Glomerular visceral epithelial cell (primary cell): ENCODE measurements at regions not wholly inside any gene's neighbourhood (a gene's known extent, or its start where the extent isn't known, plus 50 kb on each side); places are given as distances from the start of the nearest gene placed in this dataset.
A peak's percentile ranks its signal among the peaks of the same experiment; 100 is the strongest.

ENCODE experiments used
- DNase-seq: peaks from one replicate; pipeline ENCODE4 v3.0.0-alpha.2; 2016; ENCODE audit errors: extremely low spot score

GRCh38 chr11:26777372-26777808 is 55.5 kb upstream of the SLC5A12 start:
- DNase-seq: no peak

- peak; percentile 48 for DNase-seq
Measured at GRCh38 chr11:26778000-26778757, 56.3 kb upstream of the SLC5A12 start.

- DNase-seq: no peak
Measured at GRCh38 chr11:26779074-26779865, 57.4 kb upstream of the SLC5A12 start.

- DNase-seq: no peak
Measured at GRCh38 chr11:26780376-26781085, 58.7 kb upstream of the SLC5A12 start.

GRCh38 chr11:26782220-26782965 is 60.5 kb upstream of the SLC5A12 start:
- no peak for DNase-seq

- no peak for DNase-seq
Measured at GRCh38 chr11:26783997-26784396, 62.1 kb upstream of the SLC5A12 start.

- DNase-seq: no peak
Measured at GRCh38 chr11:26790738-26791137, 68.9 kb upstream of the SLC5A12 start.

- no peak for DNase-seq
Measured at GRCh38 chr11:26792941-26793340, 71.1 kb upstream of the SLC5A12 start.

- no peak for DNase-seq
Measured at GRCh38 chr11:26793487-26793886, 71.6 kb upstream of the SLC5A12 start.

GRCh38 chr11:26801601-26802000 is 79.7 kb upstream of the SLC5A12 start:
- no peak for DNase-seq

- DNase-seq: no peak
Measured at GRCh38 chr11:26805001-26805400, 83.1 kb upstream of the SLC5A12 start.

- DNase-seq: no peak
Measured at GRCh38 chr11:26806219-26806618, 84.4 kb upstream of the SLC5A12 start.

- no peak for DNase-seq
Measured at GRCh38 chr11:26820739-26821138, 98.9 kb upstream of the SLC5A12 start.

GRCh38 chr11:26823963-26824362 is 102.1 kb upstream of the SLC5A12 start:
- no peak for DNase-seq

GRCh38 chr11:26827567-26828081 is 105.8 kb upstream of the SLC5A12 start:
- DNase-seq: peak; percentile 2

GRCh38 chr11:26828288-26828687 is 106.4 kb upstream of the SLC5A12 start:
- no peak for DNase-seq

- DNase-seq: no peak
Measured at GRCh38 chr11:26830218-26830617, 108.4 kb upstream of the SLC5A12 start.

- no peak for DNase-seq
Measured at GRCh38 chr11:26830757-26831156, 108.9 kb upstream of the SLC5A12 start.

GRCh38 chr11:26834601-26835000 is 112.7 kb upstream of the SLC5A12 start:
- DNase-seq: no peak

GRCh38 chr11:26835611-26836010 is 113.8 kb upstream of the SLC5A12 start:
- no peak for DNase-seq

- DNase-seq: no peak
Measured at GRCh38 chr11:26837154-26837553, 115.3 kb upstream of the SLC5A12 start.
